ENCODE measurements at regions not wholly inside any gene's neighbourhood (a gene's known extent, or its start where the extent isn't known, plus 50 kb on each side); places are given as distances from the start of the nearest gene placed in this dataset.

- H3K27ac ChIP-seq: peak overlapping the region; percentile 44
- H3K36me3 ChIP-seq (replicated peaks): no peaks in the 10 kb centered on the region
- DNase-seq: peak; percentile 84
- H3K4me3 ChIP-seq (ENCODE audit: low read depth, low read length): no peak overlapping the region
- in situ Hi-C loops (cut with HindIII; ENCODE audit: low pct_ligation_motif_present, low sequenced_read_pairs): no loop called here
- TF ChIP-seq CTCF (IDR thresholded peaks at IDR 0.05; ENCODE audit: low read depth, low read length, missing control alignments): no peak
- no peaks in the 10 kb centered on the region for H3K27me3 ChIP-seq (replicated peaks)
Observed at GRCh38 chr13:47480121-47480520, 521.0 kb downstream of the SUCLA2 start.

GRCh38 chr13:47478985-47479384 lies 522.1 kb downstream of the SUCLA2 start:
- Histone ChIP-seq H3K4me3 (ENCODE audit: low read depth, low read length) (no peak overlapping the region), H3K36me3 (replicated peaks) (no peaks in the 10 kb centered on the region), H3K27ac (no peak overlapping the region), H3K27me3 (replicated peaks) (no peaks in the 10 kb centered on the region)
- in situ Hi-C loops (cut with HindIII; ENCODE audit: low pct_ligation_motif_present, low sequenced_read_pairs): no loop called here
- TF ChIP-seq CTCF (IDR thresholded peaks at IDR 0.05; ENCODE audit: low read depth, low read length, missing control alignments): no peak
- DNase-seq: no peak

- in situ Hi-C loops (cut with HindIII; ENCODE audit: low pct_ligation_motif_present, low sequenced_read_pairs): no loop called here
- DNase-seq: no peak
- Histone ChIP-seq H3K27me3 (replicated peaks) (no peaks in the 10 kb centered on the region), H3K4me3 (ENCODE audit: low read depth, low read length) (no peak overlapping the region), H3K27ac (no peak overlapping the region), H3K36me3 (replicated peaks) (no peaks in the 10 kb centered on the region)
- TF ChIP-seq CTCF (IDR thresholded peaks at IDR 0.05; ENCODE audit: low read depth, low read length, missing control alignments): no peak
Observed at GRCh38 chr13:47475441-47475948, 525.6 kb downstream of the SUCLA2 start.

GRCh38 chr13:47474839-47475238 lies 526.2 kb downstream of the SUCLA2 start:
- no peak for TF ChIP-seq CTCF (IDR thresholded peaks at IDR 0.05; ENCODE audit: low read depth, low read length, missing control alignments)
- in situ Hi-C loops (cut with HindIII; ENCODE audit: low pct_ligation_motif_present, low sequenced_read_pairs): no loop called here
- H3K4me3 ChIP-seq (ENCODE audit: low read depth, low read length): no peak overlapping the region

GRCh38 chr13:47474326-47474725 lies 526.7 kb downstream of the SUCLA2 start:
- no peak overlapping the region for H3K4me3 ChIP-seq (ENCODE audit: low read depth, low read length)
- H3K27ac ChIP-seq: no peak overlapping the region
- no peak for DNase-seq
- in situ Hi-C loops (cut with HindIII; ENCODE audit: low pct_ligation_motif_present, low sequenced_read_pairs): no loop called here
- H3K36me3 ChIP-seq (replicated peaks): no peaks in the 10 kb centered on the region
- TF ChIP-seq CTCF (IDR thresholded peaks at IDR 0.05; ENCODE audit: low read depth, low read length, missing control alignments): no peak
- H3K27me3 ChIP-seq (replicated peaks): no peaks in the 10 kb centered on the region

More at GRCh38 chr13:47474839-47475238, 526.2 kb downstream of the SUCLA2 start:
- Histone ChIP-seq H3K27ac (no peak overlapping the region), H3K27me3 (replicated peaks) (no peaks in the 10 kb centered on the region), H3K36me3 (replicated peaks) (no peaks in the 10 kb centered on the region)
- DNase-seq: no peak

- in situ Hi-C loops (cut with HindIII; ENCODE audit: low pct_ligation_motif_present, low sequenced_read_pairs): no loop called here
- TF ChIP-seq CTCF (IDR thresholded peaks at IDR 0.05; ENCODE audit: low read depth, low read length, missing control alignments): no peak
Observed at GRCh38 chr13:47472516-47472915, 528.6 kb downstream of the SUCLA2 start.

More at GRCh38 chr13:47472516-47472915, 528.6 kb downstream of the SUCLA2 start:
- H3K36me3 ChIP-seq (replicated peaks): no peaks in the 10 kb centered on the region
- no peak overlapping the region for H3K4me3 ChIP-seq (ENCODE audit: low read depth, low read length)
- no peaks in the 10 kb centered on the region for H3K27me3 ChIP-seq (replicated peaks)
- no peak overlapping the region for H3K27ac ChIP-seq
- DNase-seq: no peak
